Stimulated activated CD8-positive, alpha-beta memory T cell treated with anti-CD3 and anti-CD28 coated beads, Interleukin-2, amount 100 ng/mL, for 1 hour (primary cell): ENCODE measurements at regions not wholly inside any gene's neighbourhood (a gene's known extent, or its start where the extent isn't known, plus 50 kb on each side); places are given as distances from the start of the nearest gene placed in this dataset.

Experiments used
- DNase-seq, 2 donors: peaks; one replicate each; pipeline ENCODE4 v3.0.0-alpha.2; 2020; ENCODE audit warnings: low read depth in 2 of 2

- no peak for DNase-seq
These were observed 370.3 kb downstream of the BMPER start for GRCh38 chr7:34275624-34276023.

DNA sequence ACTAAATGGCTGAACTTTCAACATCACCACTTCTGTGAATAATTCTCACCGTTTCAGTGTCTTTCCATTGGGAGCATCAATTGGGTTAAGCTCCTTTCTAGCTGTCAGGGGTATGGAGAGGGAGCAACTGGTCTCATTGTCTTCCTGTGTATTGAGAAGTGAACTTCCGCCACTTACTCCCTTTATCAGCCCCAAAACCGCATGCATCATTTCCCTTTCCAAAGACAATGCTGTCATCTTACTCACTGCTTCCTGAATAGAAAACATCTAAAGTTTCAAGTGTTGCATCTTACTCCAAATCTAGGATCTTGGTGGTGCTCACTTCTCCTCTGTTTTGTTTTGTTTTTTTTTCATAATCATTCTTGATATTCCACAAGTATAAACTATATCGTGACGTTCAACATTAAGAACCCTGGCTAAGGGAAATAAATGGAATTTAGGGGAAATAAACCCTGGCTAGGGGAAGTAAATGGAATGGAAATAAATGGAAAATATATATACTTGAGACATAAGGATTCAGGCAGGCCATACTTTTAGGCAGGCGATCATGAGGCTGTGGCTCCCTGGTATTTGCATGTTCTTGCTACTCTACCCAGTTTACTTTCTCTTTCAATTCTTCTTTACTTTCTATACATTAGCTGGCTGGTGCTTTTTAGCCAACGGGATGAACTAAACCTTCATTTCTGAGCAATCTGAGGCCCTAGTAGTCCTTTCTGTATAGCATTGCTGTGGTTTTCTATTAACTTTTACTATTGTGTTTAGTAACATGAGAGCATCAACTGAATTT lies 371.9 kb downstream of the BMPER start:
- no peak for DNase-seq

DNA sequence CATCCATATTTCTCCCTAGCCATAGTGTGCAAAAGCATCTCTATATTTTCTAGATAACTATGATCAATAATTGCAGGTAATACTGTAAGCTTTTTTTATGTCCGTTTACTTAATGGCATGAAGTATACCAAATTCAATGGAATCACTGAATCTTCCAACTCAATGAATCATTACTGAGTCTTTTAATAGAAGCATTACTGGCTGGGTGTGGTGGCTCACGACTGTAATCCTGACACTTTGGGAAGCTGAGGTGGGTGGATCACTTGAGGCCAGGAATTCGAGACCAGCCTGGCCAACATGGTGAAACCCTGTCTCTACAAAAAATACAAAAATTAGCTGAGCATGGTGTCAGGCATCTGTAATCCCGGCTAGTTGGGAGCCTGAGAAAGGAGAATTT lies 372.5 kb downstream of the BMPER start:
- no peak for DNase-seq

DNA sequence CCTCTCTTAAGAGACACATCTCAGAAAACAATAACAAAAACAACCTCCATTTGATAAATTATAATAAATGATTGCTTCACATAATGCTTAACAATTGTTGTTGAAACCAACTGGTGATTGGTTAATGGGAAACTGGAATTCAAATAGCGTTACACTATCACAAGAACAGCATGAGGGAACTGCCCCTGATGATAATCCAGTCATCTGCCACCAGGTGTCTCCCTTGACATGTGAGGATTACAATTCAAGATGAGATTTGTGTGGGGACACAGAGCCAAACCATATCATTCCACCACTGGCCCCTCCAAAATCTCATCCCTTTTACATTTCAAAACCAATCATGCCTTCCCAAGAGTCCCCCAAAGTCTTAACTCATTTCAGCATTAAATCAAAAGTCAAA lies 375.9 kb downstream of the BMPER start:
- DNase-seq, result no peak

DNA sequence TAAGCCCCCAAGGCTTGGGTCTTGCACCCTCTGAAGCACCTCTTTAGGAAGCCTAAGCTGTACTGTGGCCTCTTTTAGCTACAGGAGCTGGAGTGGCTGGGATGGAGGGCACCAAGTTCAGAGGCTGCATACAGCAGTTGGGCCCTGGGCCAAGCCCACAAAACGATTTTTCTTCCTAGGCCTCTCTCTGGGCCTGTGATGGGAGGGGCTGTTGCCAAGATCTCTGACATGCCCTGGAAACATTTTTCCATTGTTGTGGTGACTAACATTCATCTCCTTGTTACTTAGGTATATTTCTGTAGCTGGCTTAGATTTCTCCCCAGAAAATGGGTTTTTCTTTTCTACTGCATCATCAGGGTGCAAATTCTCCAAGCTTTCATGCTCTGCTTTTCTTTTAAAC lies 375.7 kb upstream of the NPSR1 start:
- DNase-seq, result no peak

DNA sequence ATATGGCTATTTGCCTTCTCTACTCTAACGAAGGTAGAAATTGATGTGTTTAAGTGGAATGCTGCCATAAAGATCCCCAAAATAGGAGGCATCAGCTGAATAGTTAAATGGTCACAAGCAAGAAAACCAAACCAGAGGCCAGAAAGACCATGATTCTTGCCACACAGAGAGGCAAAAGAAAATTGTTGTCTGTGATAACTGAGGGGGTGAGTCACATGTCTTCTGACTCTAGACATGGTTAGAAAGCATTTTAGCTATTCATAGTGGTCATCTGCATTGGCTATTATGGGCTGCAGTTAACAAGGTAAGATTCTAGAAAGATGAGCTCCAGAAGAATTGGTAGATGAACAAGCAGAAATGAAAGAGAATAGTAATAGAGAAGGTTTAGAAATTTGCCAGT lies 361.4 kb upstream of the NPSR1 start:
- DNase-seq, result no peak

DNA sequence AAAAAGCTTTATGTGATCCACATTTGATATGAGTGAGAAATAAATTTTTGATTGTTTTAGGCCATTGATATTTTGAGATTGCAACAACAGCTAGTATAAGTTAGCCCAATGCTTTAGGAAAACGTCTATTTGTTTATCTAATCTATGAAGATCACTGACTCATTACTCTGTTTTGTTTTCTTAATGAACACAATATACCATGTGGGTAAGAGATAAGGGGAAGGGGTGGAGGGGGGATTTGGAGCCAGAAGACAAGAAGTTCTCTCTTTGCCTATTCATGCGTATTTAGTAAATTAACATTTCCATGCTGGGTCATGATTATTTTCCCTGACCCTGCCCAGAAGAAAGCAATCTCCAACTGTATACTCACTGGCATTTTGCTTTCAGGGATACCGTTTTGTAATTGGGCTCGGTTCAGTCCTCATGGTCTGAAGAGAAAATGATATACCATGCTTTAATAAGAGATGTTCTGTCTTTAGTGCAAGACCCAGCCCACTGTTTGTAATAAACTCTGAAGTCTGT lies 359.5 kb upstream of the NPSR1 start:
- no peak for DNase-seq

DNA sequence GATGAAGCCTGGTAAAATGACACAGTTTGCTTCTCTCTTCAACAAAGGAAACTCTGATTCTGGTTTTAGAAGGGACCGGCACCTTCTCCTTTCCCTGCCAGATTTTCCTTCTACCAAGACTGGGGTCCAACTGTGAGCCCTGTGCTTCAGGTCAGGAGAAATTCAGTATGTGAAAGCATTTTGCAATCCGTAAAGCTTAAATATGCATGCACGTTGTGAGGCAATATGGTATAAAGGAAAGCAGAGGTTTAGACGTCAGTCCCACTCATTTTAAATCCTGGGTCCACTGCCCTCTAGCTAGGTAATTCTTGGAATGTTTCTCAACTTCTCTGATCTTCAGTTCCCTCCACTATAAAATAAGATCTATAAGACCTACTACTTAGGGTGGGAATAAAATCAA lies 359.0 kb upstream of the NPSR1 start:
- no peak for DNase-seq

DNA sequence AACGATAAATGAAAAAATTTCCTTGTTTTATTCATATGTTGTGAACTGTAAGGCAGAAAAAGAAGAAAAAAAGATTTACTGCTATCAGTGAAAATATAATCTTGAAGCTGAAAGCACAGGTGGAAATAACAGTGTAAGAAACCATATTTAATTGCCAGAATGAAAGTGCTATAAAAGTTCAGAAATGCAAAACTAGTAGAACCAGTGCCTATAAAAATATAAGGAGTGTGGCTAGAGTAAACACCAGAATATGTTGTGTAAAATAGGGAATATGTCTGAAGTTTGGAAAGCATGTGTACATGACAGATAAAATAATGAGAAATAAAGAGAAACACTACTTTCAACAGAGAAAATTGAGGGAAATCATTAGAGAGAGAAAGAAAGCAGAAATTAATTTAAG lies 350.5 kb upstream of the NPSR1 start:
- DNase-seq, result no peak

- DNase-seq, result no peak
These were observed 349.4 kb upstream of the NPSR1 start for GRCh38 chr7:34308595-34308994.

- no peak for DNase-seq
These were observed 348.9 kb upstream of the NPSR1 start for GRCh38 chr7:34309116-34309515.

- no peak for DNase-seq
These were observed 348.4 kb upstream of the NPSR1 start for GRCh38 chr7:34309584-34309983.

GRCh38 chr7:34311591-34311990 lies 346.4 kb upstream of the NPSR1 start:
- DNase-seq, result no peak

DNA sequence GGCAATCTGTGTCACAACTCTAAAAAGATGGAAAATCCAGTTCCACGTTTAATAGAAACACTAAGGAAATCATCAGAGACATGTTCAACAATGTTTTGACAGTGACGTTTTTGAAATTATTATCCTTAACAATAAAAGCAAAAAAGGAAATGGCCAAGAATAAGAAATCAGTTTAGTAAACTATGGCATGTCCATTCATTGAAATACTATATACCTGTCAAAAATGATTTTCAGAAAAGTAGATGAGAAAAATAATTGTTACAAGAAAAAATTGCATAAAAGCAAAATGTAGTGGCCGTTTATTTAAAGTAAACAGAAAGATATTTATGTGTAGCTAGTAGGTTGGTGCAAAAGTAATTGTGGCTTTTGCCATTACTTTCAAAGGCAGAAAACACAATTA lies 345.4 kb upstream of the NPSR1 start:
- DNase-seq, result no peak

DNA sequence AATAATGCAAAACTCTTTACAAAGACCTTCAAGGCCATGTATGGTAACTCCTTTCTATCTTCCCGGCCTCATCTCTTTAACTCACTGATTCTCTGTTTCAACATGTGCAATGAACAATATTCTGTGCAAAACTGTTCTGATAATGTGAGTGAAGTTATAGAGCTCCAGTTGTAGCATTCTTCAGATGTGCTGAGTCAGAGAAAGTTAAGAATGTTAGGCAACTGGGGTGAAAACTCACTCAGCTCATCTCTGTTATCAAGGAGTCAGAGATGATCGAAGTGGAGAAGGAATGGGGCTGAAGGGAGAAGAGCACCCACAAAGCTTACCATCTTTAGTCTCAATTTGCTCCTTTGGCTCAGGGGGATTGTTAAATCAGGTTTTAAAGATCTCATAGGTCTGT lies 344.7 kb upstream of the NPSR1 start:
- DNase-seq, result no peak

DNA sequence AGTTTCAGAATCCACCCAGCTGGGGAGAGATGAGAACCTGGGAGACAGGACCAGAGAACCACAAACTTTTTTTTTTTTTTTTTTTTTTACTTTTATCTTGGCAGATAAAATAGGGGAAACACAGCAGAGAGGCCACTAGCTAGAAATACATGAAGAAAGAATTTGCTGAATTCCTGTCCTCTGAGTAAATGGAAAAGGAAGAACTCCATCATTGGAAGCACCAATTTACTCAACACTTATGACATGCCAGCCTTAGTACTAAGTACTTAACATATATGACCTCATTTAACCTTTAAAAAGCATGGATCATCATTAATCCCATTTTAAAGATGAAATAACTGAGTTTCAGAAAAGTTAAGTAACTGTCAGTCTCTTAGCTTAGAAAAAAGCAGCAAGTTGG lies 343.0 kb upstream of the NPSR1 start:
- no peak for DNase-seq

DNA sequence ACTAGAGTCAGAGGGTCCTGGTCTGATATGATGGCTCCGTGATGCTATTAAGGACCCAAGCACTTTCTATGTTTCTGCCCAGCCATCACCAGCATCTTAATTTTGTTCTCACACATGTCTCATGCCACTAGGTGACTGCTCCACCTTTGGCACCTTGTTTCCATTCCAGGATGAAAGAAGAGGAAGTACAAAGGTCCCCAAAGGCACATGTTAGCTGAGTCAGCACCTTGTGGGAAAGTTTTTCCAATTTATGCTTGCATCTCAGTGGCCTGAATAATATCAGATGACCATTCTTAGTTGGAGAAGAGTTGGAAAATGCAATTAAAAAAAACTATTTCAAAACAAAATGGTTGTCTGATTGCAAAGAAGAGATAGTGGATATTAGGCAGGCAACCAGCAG lies 341.0 kb upstream of the NPSR1 start:
- no peak for DNase-seq

DNA sequence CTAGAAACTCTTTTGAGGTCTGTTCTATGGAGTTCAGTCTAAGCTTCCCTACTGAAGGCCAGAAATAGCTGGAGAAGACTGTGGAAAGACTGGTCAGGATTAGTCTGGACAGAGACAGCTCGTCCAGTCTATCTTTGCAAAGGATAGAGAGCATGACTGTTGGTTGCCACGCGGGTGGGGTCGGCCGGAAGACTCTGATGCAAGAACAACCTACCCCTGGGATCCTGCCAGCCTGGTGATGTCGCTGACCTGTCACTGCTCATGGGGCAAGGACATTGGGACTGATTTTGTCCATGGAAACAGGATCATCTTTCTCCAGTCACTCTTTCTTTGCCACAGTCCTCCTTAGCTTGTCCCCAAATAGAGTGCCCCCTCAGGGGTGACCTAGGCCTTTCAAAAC lies 337.6 kb upstream of the NPSR1 start:
- no peak for DNase-seq

- peak in 1 of 2 donors; percentile 2 for DNase-seq
These were observed 336.9 kb upstream of the NPSR1 start for GRCh38 chr7:34320926-34321661.

- no peak for DNase-seq
These were observed 335.2 kb upstream of the NPSR1 start for GRCh38 chr7:34322841-34323240.

DNA sequence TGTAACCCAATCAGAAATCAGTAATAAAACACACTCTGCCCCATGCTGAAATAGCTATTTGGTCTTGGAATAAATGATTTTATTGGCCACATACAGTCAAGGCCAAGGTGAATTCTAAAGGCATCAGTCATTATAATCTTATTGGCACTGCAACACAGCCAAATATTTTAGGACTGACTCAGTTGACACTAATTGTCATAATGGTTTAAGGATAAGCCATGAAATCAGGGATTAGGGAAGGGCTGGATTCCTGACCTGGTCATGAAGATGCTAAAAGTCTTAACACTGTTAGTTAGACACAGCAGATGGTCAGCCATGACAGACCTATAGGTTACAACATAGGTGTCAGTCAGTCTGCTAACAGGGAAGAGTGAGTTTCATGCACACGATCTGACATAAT lies 330.3 kb upstream of the NPSR1 start:
- no peak for DNase-seq

- no peak for DNase-seq
These were observed 327.7 kb upstream of the NPSR1 start for GRCh38 chr7:34330308-34330707.

DNA sequence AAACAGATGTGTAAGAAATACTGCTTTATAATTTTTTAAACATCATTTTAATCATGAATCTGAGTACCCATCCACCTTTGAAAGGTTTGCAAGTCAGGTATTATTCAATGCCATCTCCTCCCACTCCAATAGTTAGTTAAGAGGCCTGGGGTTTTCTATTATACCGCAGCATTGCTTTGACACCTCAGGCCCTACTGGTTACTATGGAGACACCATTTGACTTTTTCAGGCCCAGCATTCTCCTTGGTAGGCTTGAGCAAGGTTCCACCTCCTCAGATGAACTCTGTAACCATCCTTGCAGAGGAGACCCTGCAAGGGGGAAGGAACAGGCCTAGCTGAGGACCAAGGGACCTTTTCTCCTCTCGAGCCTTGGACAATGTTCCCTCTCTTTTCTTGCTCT lies 326.9 kb upstream of the NPSR1 start:
- no peak for DNase-seq
